ENCODE measurements at regions not wholly inside any gene's neighbourhood (a gene's known extent, or its start where the extent isn't known, plus 50 kb on each side); places are given as distances from the start of the nearest gene placed in this dataset.
A peak's percentile ranks its signal among the peaks of the same experiment; 100 is the strongest.

- TF ChIP-seq CTCF (IDR thresholded peaks at IDR 0.05; ENCODE audit: unreplicated experiment) = no peak
- ChIA-PET POLR2A (no interaction called here), CTCF (no interaction called here)
- intact Hi-C loops (cut with micrococcal nuclease) = no loop called here
- H3K4me3 Mint-ChIP-seq (ENCODE audit: unreplicated experiment) = no peak overlapping the region
- no peaks in the 10 kb centered on the region for H3K27me3 Mint-ChIP-seq (ENCODE audit: insufficient read depth, unreplicated experiment)
- no peak overlapping the region for H3K27ac Mint-ChIP-seq (ENCODE audit: low read depth, unreplicated experiment)
- H3K9me3 Mint-ChIP-seq (ENCODE audit: unreplicated experiment) = no peaks in the 10 kb centered on the region
- no peaks in the 10 kb centered on the region for H3K4me1 Mint-ChIP-seq (ENCODE audit: insufficient read depth, unreplicated experiment)
- DNase-seq (ENCODE audit: unreplicated experiment) = no peak
- H3K36me3 Mint-ChIP-seq (ENCODE audit: insufficient read depth, unreplicated experiment) = no peaks in the 10 kb centered on the region
- BruUV-seq (replicated peaks) = no TSS peak
Measured at GRCh38 chr7:28890137-28890536, 68.0 kb downstream of the TRIL start.

GRCh38 chr7:28889290-28889689 lies 68.8 kb downstream of the TRIL start:
- intact Hi-C loops (cut with micrococcal nuclease) = no loop called here
- BruUV-seq (replicated peaks) = no TSS peak
- POLR2A ChIA-PET = no interaction called here

GRCh38 chr7:28885771-28886170 lies 72.4 kb downstream of the TRIL start:
- Mint-ChIP-seq H3K4me3 (ENCODE audit: unreplicated experiment) (no peak overlapping the region), H3K36me3 (ENCODE audit: insufficient read depth, unreplicated experiment) (no peaks in the 10 kb centered on the region), H3K4me1 (ENCODE audit: insufficient read depth, unreplicated experiment) (no peaks in the 10 kb centered on the region), H3K27ac (ENCODE audit: low read depth, unreplicated experiment) (no peak overlapping the region), H3K9me3 (ENCODE audit: unreplicated experiment) (no peaks in the 10 kb centered on the region), H3K27me3 (ENCODE audit: insufficient read depth, unreplicated experiment) (peaks cover 11% of the 10 kb centered on the region)
- no TSS peak for BruUV-seq (replicated peaks)
- no peak for TF ChIP-seq CTCF (IDR thresholded peaks at IDR 0.05; ENCODE audit: unreplicated experiment)
- POLR2A ChIA-PET = interaction anchor here (0.6 to 0.7 kb wide), 2 partner anchors 27 to 202 kb away, joined by 3 to 4 read pairs; no protein-coding TSS in a partner anchor
- intact Hi-C loops (cut with micrococcal nuclease) = no loop called here
- no peak for DNase-seq (ENCODE audit: unreplicated experiment)
- CTCF ChIA-PET = interaction anchor here (0.6 kb wide), 1 partner anchor 736 kb away, joined by 3 read pairs; no protein-coding TSS in a partner anchor

More at GRCh38 chr7:28889290-28889689, 68.8 kb downstream of the TRIL start:
- CTCF ChIA-PET = no interaction called here
- no peaks in the 10 kb centered on the region for H3K27me3 Mint-ChIP-seq (ENCODE audit: insufficient read depth, unreplicated experiment)
- no peak overlapping the region for H3K27ac Mint-ChIP-seq (ENCODE audit: low read depth, unreplicated experiment)
- no peak overlapping the region for H3K4me3 Mint-ChIP-seq (ENCODE audit: unreplicated experiment)
- no peak for TF ChIP-seq CTCF (IDR thresholded peaks at IDR 0.05; ENCODE audit: unreplicated experiment)
- no peak for DNase-seq (ENCODE audit: unreplicated experiment)
- no peaks in the 10 kb centered on the region for H3K36me3 Mint-ChIP-seq (ENCODE audit: insufficient read depth, unreplicated experiment)
- no peaks in the 10 kb centered on the region for H3K4me1 Mint-ChIP-seq (ENCODE audit: insufficient read depth, unreplicated experiment)
- H3K9me3 Mint-ChIP-seq (ENCODE audit: unreplicated experiment) = no peaks in the 10 kb centered on the region

- H3K27ac Mint-ChIP-seq (ENCODE audit: low read depth, unreplicated experiment) = no peak overlapping the region
- intact Hi-C loops (cut with micrococcal nuclease) = no loop called here
- POLR2A ChIA-PET = no interaction called here
- peak; percentile 7 for DNase-seq (ENCODE audit: unreplicated experiment)
- no peak overlapping the region for H3K4me3 Mint-ChIP-seq (ENCODE audit: unreplicated experiment)
- no peaks in the 10 kb centered on the region for H3K36me3 Mint-ChIP-seq (ENCODE audit: insufficient read depth, unreplicated experiment)
- no peaks in the 10 kb centered on the region for H3K4me1 Mint-ChIP-seq (ENCODE audit: insufficient read depth, unreplicated experiment)
- TF ChIP-seq CTCF (IDR thresholded peaks at IDR 0.05; ENCODE audit: unreplicated experiment) = no peak
- no TSS peak for BruUV-seq (replicated peaks)
- peaks cover 11% of the 10 kb centered on the region for H3K27me3 Mint-ChIP-seq (ENCODE audit: insufficient read depth, unreplicated experiment)
- no peaks in the 10 kb centered on the region for H3K9me3 Mint-ChIP-seq (ENCODE audit: unreplicated experiment)
- CTCF ChIA-PET = no interaction called here
Measured at GRCh38 chr7:28882869-28883470, 75.2 kb downstream of the TRIL start.
